ENCODE measurements at regions not wholly inside any gene's neighbourhood (a gene's known extent, or its start where the extent isn't known, plus 50 kb on each side); places are given as distances from the start of the nearest gene placed in this dataset.
"Not testable (repeated sequence)": the region's sequence is repeated elsewhere in the genome, so short reads cannot be mapped to it uniquely, and the experiment has no call there.

DNA sequence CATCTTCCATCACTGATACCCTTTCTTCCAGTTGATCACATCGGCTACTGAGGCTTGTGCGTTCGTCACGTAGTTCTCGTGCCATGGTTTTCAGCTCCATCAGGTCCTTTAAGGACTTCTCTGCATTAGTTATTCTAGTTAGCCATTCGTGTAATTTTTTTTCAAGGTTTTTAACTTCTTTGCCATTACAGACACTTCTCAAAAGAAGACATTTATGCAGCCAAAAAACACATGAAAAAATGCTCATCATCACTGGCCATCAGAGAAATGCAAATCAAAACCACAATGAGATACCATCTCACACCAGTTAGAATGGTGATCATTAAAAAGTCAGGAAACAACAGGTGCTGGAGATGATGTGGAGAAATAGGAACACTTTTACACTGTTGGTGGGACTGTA, 430.7 kb downstream of the DOK5 start:
- TF ChIP-seq, protein P1, sequence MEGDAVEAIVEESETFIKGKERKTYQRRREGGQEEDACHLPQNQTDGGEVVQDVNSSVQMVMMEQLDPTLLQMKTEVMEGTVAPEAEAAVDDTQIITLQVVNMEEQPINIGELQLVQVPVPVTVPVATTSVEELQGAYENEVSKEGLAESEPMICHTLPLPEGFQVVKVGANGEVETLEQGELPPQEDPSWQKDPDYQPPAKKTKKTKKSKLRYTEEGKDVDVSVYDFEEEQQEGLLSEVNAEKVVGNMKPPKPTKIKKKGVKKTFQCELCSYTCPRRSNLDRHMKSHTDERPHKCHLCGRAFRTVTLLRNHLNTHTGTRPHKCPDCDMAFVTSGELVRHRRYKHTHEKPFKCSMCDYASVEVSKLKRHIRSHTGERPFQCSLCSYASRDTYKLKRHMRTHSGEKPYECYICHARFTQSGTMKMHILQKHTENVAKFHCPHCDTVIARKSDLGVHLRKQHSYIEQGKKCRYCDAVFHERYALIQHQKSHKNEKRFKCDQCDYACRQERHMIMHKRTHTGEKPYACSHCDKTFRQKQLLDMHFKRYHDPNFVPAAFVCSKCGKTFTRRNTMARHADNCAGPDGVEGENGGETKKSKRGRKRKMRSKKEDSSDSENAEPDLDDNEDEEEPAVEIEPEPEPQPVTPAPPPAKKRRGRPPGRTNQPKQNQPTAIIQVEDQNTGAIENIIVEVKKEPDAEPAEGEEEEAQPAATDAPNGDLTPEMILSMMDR (IDR thresholded peaks at IDR 0.05) = not testable (repeated sequence)
- not testable (repeated sequence) for TF ChIP-seq POLR2A (IDR thresholded peaks at IDR 0.05)
